ENCODE measurements at regions not wholly inside any gene's neighbourhood (a gene's known extent, or its start where the extent isn't known, plus 50 kb on each side); places are given as distances from the start of the nearest gene placed in this dataset.

GRCh38 chr9:80948876-80949275 is 740.5 kb downstream of the TLE1 start:
- Histone ChIP-seq H3K27ac (no peak overlapping the region), H3K4me1 (no peaks in the 10 kb centered on the region), H3K4me3 (no peak overlapping the region), H3K9me3 (no peaks in the 10 kb centered on the region), H3K36me3 (no peaks in the 10 kb centered on the region), H3K27me3 (peaks cover 0 to 5% (median 0%) of the 10 kb centered on the region in 4 donors)
- ATAC-seq = no peak
- 64 to 66% methylated on average over 4 of the region's 4 CpGs for WGBS, 2 donors
- no peak for FAIRE-seq
- intact Hi-C loops (cut with DNase I) = no loop called here
- TF ChIP-seq, protein P1, sequence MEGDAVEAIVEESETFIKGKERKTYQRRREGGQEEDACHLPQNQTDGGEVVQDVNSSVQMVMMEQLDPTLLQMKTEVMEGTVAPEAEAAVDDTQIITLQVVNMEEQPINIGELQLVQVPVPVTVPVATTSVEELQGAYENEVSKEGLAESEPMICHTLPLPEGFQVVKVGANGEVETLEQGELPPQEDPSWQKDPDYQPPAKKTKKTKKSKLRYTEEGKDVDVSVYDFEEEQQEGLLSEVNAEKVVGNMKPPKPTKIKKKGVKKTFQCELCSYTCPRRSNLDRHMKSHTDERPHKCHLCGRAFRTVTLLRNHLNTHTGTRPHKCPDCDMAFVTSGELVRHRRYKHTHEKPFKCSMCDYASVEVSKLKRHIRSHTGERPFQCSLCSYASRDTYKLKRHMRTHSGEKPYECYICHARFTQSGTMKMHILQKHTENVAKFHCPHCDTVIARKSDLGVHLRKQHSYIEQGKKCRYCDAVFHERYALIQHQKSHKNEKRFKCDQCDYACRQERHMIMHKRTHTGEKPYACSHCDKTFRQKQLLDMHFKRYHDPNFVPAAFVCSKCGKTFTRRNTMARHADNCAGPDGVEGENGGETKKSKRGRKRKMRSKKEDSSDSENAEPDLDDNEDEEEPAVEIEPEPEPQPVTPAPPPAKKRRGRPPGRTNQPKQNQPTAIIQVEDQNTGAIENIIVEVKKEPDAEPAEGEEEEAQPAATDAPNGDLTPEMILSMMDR (IDR thresholded peaks at IDR 0.05) = no peak
- no peak for DNase-seq

DNA sequence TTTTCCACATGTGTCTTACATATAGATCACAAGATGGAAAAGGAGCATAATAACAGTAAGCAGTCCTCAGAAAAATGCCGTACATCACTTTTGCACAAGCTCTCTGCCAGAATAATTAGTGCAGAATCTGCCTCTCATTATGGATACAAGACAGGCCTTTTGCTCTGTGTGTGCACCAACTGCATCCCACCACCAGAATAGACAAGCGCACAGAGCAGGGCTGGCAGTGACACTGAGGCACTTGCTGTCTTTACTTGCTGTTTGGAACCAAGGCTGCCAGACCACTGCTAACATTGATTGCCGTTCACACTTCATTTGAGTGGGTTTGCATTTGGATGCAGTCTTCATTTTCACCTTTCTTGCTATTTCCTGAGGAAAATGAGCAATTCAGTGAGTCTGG is 741.3 kb downstream of the TLE1 start:
- intact Hi-C loops (cut with DNase I) = no loop called here
- Histone ChIP-seq H3K4me3 (no peak overlapping the region), H3K4me1 (no peaks in the 10 kb centered on the region), H3K27me3 (peaks cover 0 to 5% (median 0%) of the 10 kb centered on the region in 4 donors), H3K9me3 (no peaks in the 10 kb centered on the region), H3K27ac (no peak overlapping the region), H3K36me3 (no peaks in the 10 kb centered on the region)
- DNase-seq (no peak), ATAC-seq (no peak), FAIRE-seq (no peak)
- TF ChIP-seq, protein P1 (IDR thresholded peaks at IDR 0.05) = no peak
- whole genome bisulfite sequencing, 2 donors = 61 to 82% methylated on average over 3 of the region's 3 CpGs

DNA sequence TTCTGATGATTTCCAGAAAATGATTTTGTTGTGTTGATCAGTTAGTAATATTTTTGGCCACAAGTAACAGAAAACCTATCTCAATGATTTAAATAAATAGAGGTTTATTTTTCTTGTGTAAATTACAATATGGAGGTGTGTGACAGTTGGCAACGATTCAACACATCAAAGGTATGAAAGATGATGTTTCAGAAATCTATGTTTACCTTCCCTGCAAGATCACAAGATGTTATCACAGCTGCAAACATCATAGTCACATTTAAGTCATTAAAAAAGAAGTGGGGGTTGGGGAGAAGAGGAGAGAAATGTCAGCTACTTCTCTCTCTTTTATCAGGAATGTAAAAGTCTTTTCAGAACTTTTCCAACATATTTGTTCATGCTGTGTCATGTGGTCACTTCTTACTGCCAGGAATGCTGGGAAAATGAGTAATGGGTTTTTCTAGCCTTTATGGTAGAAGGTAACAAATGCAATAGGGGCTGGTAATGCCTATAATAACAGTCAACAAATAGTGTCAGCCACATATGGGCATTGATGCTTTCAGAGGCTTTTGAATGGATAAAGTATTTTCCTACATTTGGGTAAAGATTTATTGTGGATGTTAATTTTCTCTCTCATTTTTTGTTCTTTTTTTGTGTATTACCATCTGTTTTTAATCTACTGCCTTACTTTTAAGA is 742.7 kb downstream of the TLE1 start:
- ATAC-seq (no peak), FAIRE-seq (no peak), DNase-seq (no peak)
- TF ChIP-seq, protein P1 (IDR thresholded peaks at IDR 0.05) = no peak
- no peak overlapping the region for H3K27ac ChIP-seq
- 8 to 12% methylated on average over 1 of the region's 1 CpG for WGBS, 2 donors
- no peaks in the 10 kb centered on the region for H3K4me1 ChIP-seq
- no peaks in the 10 kb centered on the region for H3K9me3 ChIP-seq
- no peaks in the 10 kb centered on the region for H3K36me3 ChIP-seq
- intact Hi-C loops (cut with DNase I) = no loop called here
- H3K27me3 ChIP-seq = peaks cover 0 to 5% (median 0%) of the 10 kb centered on the region in 4 donors
- no peak overlapping the region for H3K4me3 ChIP-seq

- WGBS, 2 donors = 53 to 58% methylated on average over 2 of the region's 2 CpGs
- H3K36me3 ChIP-seq = no peaks in the 10 kb centered on the region
- no peak overlapping the region for H3K27ac ChIP-seq
- H3K4me1 ChIP-seq = no peaks in the 10 kb centered on the region
- H3K27me3 ChIP-seq = peaks cover 0 to under 1% (median 0%) of the 10 kb centered on the region in 4 donors
- H3K4me3 ChIP-seq = no peak overlapping the region
- intact Hi-C loops (cut with DNase I) = no loop called here
- FAIRE-seq = no peak
- H3K9me3 ChIP-seq = no peaks in the 10 kb centered on the region
- no peak for ATAC-seq
- TF ChIP-seq, protein P1 (IDR thresholded peaks at IDR 0.05) = no peak
- no peak for DNase-seq
These were observed 743.9 kb downstream of the TLE1 start for GRCh38 chr9:80945436-80945835.

- ATAC-seq (no peak), DNase-seq (no peak), FAIRE-seq (no peak)
- no peaks in the 10 kb centered on the region for H3K36me3 ChIP-seq
- no peaks in the 10 kb centered on the region for H3K27me3 ChIP-seq
- intact Hi-C loops (cut with DNase I) = no loop called here
- WGBS, 2 donors = 84 to 100% methylated on average over 1 of the region's 1 CpG
- TF ChIP-seq, protein P1 (IDR thresholded peaks at IDR 0.05) = no peak
- no peaks in the 10 kb centered on the region for H3K9me3 ChIP-seq
- H3K27ac ChIP-seq = no peak overlapping the region
- H3K4me3 ChIP-seq = no peak overlapping the region
- H3K4me1 ChIP-seq = no peaks in the 10 kb centered on the region
These were observed 751.7 kb downstream of the TLE1 start for GRCh38 chr9:80937645-80938044.

All from pancreas (tissue), 10 donors.